ENCODE measurements at regions not wholly inside any gene's neighbourhood (a gene's known extent, or its start where the extent isn't known, plus 50 kb on each side); places are given as distances from the start of the nearest gene placed in this dataset.

- no peak for DNase-seq (ENCODE audit: low read depth)
- no peaks in the 10 kb centered on the region for H3K27me3 ChIP-seq (ENCODE audit: control insufficient read depth, insufficient read depth, low read length)
- TF ChIP-seq CTCF (IDR thresholded peaks at IDR 0.05; ENCODE audit: insufficient read depth, low read length, severe bottlenecking) = no peak
- H3K36me3 ChIP-seq (ENCODE audit: control insufficient read depth, insufficient read depth, low read length) = no peaks in the 10 kb centered on the region
- no peak for FAIRE-seq
- no peak overlapping the region for H3K4me3 ChIP-seq (ENCODE audit: low read depth, low read length)
Observed at GRCh38 chr3:145182196-145182911, 978.6 kb downstream of the PLOD2 start.

- H3K27me3 ChIP-seq (ENCODE audit: control insufficient read depth, insufficient read depth, low read length) = no peaks in the 10 kb centered on the region
- DNase-seq (ENCODE audit: low read depth) (peak; percentile 78), FAIRE-seq (no peak)
- H3K4me3 ChIP-seq (ENCODE audit: low read depth, low read length) = no peak overlapping the region
- TF ChIP-seq CTCF (IDR thresholded peaks at IDR 0.05; ENCODE audit: insufficient read depth, low read length, severe bottlenecking) = no peak
- H3K36me3 ChIP-seq (ENCODE audit: control insufficient read depth, insufficient read depth, low read length) = no peaks in the 10 kb centered on the region
Observed at GRCh38 chr3:145183261-145183660, 977.7 kb downstream of the PLOD2 start.

DNA sequence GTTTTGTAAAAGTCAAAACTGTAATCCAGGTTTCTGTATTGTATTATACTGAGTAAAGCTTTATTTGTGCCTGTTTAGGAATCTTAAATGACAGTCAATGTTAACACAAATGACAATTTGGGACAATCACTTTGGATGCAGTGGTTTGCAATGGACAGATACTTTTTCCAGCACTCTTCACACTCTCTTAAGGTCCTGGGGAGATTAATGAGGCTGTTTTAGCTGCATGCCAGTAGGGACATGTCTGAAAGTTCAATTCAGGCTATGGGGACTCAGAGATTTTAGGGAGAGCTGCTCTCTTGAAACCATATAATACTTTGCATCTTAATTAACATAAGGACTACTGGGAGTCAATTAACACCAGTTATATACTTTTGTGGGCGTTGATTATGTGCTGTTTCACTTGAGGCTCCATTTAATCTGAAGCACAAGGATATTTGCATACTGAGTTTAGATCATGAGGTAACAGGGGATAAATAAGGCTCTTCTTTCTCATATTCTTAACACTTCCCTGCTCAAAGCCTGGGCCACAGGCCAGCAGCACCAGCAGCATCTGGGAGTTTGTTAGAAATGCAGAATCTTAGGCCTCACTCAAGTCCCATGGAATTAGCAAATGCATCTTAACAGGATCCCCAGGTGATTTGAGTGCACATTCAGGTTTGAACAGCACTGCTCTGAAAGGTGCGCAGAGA is 972.8 kb downstream of the PLOD2 start:
- H3K4me3 ChIP-seq (ENCODE audit: low read depth, low read length) = no peak overlapping the region
- no peaks in the 10 kb centered on the region for H3K27me3 ChIP-seq (ENCODE audit: control insufficient read depth, insufficient read depth, low read length)
- FAIRE-seq (no peak), DNase-seq (ENCODE audit: low read depth) (no peak)
- no peak for TF ChIP-seq CTCF (IDR thresholded peaks at IDR 0.05; ENCODE audit: insufficient read depth, low read length, severe bottlenecking)
- no peaks in the 10 kb centered on the region for H3K36me3 ChIP-seq (ENCODE audit: control insufficient read depth, insufficient read depth, low read length)

GRCh38 chr3:145190138-145190537 is 970.8 kb downstream of the PLOD2 start:
- Histone ChIP-seq H3K27me3 (ENCODE audit: control insufficient read depth, insufficient read depth, low read length) (no peaks in the 10 kb centered on the region), H3K4me3 (ENCODE audit: low read depth, low read length) (no peak overlapping the region), H3K36me3 (ENCODE audit: control insufficient read depth, insufficient read depth, low read length) (no peaks in the 10 kb centered on the region)
- no peak for DNase-seq (ENCODE audit: low read depth)
- FAIRE-seq = no peak
- TF ChIP-seq CTCF (IDR thresholded peaks at IDR 0.05; ENCODE audit: insufficient read depth, low read length, severe bottlenecking) = no peak

GRCh38 chr3:145190761-145191160 is 970.2 kb downstream of the PLOD2 start:
- DNase-seq (ENCODE audit: low read depth) (no peak), FAIRE-seq (no peak)
- Histone ChIP-seq H3K27me3 (ENCODE audit: control insufficient read depth, insufficient read depth, low read length) (no peaks in the 10 kb centered on the region), H3K36me3 (ENCODE audit: control insufficient read depth, insufficient read depth, low read length) (no peaks in the 10 kb centered on the region), H3K4me3 (ENCODE audit: low read depth, low read length) (no peak overlapping the region)
- no peak for TF ChIP-seq CTCF (IDR thresholded peaks at IDR 0.05; ENCODE audit: insufficient read depth, low read length, severe bottlenecking)
